Prostate gland (tissue), 2 donors: ENCODE measurements at regions not wholly inside any gene's neighbourhood (a gene's known extent, or its start where the extent isn't known, plus 50 kb on each side); places are given as distances from the start of the nearest gene placed in this dataset.
A peak's percentile ranks its signal among the peaks of the same experiment; 100 is the strongest.

Experiments used
- DNase-seq: peaks from one replicate; pipeline ENCODE4 v3.0.0-alpha.2; 2019; ENCODE audit warnings: low spot score
- H3K27ac ChIP-seq, 2 donors: fragments of 200-600 bp; sonication (generic); 2 replicates each; pipeline ENCODE4 v1.5.1; 2017 to 2019
- H3K27me3 ChIP-seq: fragments of 200-600 bp; sonication (generic); replicated peaks from 2 replicates; pipeline ENCODE4 v1.5.1; 2019; ENCODE audit not compliant: insufficient read depth
- H3K36me3 ChIP-seq, 2 donors: fragments of 200-600 bp; sonication (generic); 1 replicate in 1 of 2; 2 replicates in 1 of 2; pipeline versions ENCODE4 v1.5.1 to v1.8.1; 2017 to 2019
- H3K4me1 ChIP-seq: fragments of 200-600 bp; sonication (generic); replicated peaks from 2 replicates; pipeline ENCODE4 v1.5.1; 2019
- H3K4me3 ChIP-seq, 2 donors: fragments of 200-600 bp; sonication (generic); 2 replicates each; pipeline ENCODE4 v1.5.1; 2017 to 2019
- H3K9me3 ChIP-seq: fragments of 200-600 bp; sonication (generic); 2 replicates; pipeline ENCODE4 v1.5.1; 2017
- CTCF ChIP-seq, 4 experiments: fragments of 200-600 bp in 2 of 4; fragments of 450-650 bp in 2 of 4; sonication (generic) in 2 of 4; IDR thresholded peaks; 1 replicate in 3 of 4; 2 replicates in 1 of 4; pipeline ENCODE4 v1.5.1; 2016 to 2019; ENCODE audit warnings: antibody characterized with exemption in 4 of 4, mild to moderate bottlenecking in 2 of 4, moderate library complexity in 2 of 4
- POLR2A ChIP-seq: fragments of 450-650 bp; IDR thresholded peaks from one replicate; pipeline ENCODE4 v1.6.1; 2016; ENCODE audit warnings: antibody characterized with exemption, mild to moderate bottlenecking
- POLR2AphosphoS5 ChIP-seq: sonication (generic); formaldehyde crosslinking; IDR thresholded peaks from one replicate; pipeline ENCODE4 v1.6.1; 2017; ENCODE audit warnings: antibody characterized with exemption
- WGBS: methylation state at CpG from one replicate; pipeline ENCODE4 v1.1.5; 2018; 5-methylcytosine and 5-hydroxymethylcytosine counted together
- intact Hi-C: fragments of 100-400 bp; cut with DNase I; formaldehyde crosslinking; loops from one replicate; pipeline ENCODE4 v1.14.2; 2022

DNA sequence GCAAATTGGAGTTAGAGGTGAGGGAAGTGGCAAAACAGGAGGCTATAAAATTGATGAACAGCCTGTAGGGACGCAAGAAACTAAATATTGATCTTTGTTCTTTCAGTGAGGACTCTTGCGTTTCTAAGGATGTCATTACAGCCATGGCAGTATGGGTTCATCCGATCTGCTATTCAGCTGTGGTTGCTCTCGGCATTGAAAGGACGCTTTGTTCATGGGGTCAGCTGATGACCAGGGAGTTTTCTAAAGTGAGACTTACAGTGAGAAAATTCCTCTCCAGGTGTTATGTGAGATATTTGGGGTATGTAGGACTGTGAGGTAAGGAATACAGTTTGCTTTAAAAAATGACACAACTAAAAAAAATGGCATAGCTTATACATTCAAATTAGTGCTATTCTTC is 52.7 kb upstream of the PELI1 start:
- 54% methylated on average over 5 of the region's 5 CpGs for WGBS
- Histone ChIP-seq H3K4me3 (no peak overlapping the region), H3K9me3 (no peaks in the 10 kb centered on the region), H3K27me3 (no peaks in the 10 kb centered on the region), H3K4me1 (no peaks in the 10 kb centered on the region), H3K27ac (no peak overlapping the region), H3K36me3 (no peaks in the 10 kb centered on the region)
- TF ChIP-seq CTCF (IDR thresholded peaks at IDR 0.05) (no peak), POLR2AphosphoS5 (no peak), POLR2A (no peak)
- intact Hi-C loops: no loop called here
- no peak for DNase-seq

DNA sequence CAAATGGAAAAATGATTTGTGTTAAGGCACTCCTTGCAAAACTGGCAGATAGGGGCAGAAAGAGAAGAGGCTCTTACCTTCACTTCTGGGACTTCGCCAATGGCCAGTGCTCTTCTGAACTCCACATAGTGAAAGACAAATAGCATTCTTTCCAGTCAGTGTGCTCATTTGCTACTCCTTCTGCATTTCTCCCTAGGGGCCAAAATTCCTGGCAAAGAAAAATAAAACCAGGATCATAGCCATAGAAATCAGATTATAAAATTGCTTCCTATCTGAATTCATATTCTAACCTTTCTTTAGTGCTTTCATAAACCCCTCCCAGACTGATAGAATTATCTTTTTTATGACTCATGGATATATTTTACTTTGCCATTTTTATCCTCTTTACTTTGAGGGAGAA is 56.9 kb upstream of the PELI1 start:
- no peak overlapping the region for H3K27ac ChIP-seq
- DNase-seq: no peak
- H3K4me3 ChIP-seq: no peak overlapping the region
- no peak for TF ChIP-seq POLR2A
- no peak for TF ChIP-seq POLR2AphosphoS5
- TF ChIP-seq CTCF (IDR thresholded peaks at IDR 0.05): no peak
- H3K9me3 ChIP-seq: no peaks in the 10 kb centered on the region
- H3K36me3 ChIP-seq: no peaks in the 10 kb centered on the region
- H3K4me1 ChIP-seq: peaks cover 11% of the 10 kb centered on the region
- WGBS: 100% methylated on average over 1 of the region's 1 CpG
- no peaks in the 10 kb centered on the region for H3K27me3 ChIP-seq
- intact Hi-C loops: no loop called here

DNA sequence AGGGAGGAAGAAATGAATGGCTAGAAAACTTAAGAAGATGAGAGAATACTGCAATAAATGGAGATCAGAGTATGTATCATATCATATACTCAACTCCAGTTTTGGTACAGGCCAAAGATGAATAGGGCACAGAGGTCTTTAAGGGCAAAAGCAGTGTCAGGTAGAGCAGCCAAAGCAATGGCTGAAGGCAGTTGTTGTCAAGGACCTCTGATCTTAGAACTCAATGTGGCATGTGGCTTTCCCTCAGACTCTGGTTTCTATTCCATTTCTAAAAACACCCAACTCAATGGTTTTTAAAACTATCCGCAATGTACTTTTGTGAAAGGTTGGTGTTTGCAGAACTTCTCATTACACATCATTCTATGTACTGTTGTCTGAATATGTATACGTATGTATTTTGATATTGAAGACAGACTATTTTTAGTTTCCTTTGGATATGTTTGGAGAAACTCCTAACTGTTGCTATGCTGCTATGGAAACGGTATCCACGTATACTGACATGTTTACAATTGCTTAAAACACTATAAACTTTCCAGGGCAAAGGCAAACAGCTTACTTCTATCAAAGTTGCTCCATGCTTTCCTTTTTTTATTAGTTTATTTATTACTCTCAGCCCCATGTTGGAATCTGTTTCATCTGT is 58.1 kb upstream of the PELI1 start:
- DNase-seq: peak; percentile 39
- Histone ChIP-seq H3K36me3 (no peaks in the 10 kb centered on the region), H3K9me3 (no peaks in the 10 kb centered on the region), H3K4me3 (no peak overlapping the region), H3K4me1 (peaks cover 11% of the 10 kb centered on the region), H3K27me3 (no peaks in the 10 kb centered on the region), H3K27ac (peak overlapping the region; percentile 82 to 89)
- intact Hi-C loops: no loop called here
- whole genome bisulfite sequencing: 16% methylated on average over 4 of the region's 4 CpGs
- TF ChIP-seq POLR2A (no peak), CTCF (IDR thresholded peaks at IDR 0.05) (no peak), POLR2AphosphoS5 (peak; percentile 82)

GRCh38 chr2:64203131-64203857 is 59.1 kb upstream of the PELI1 start:
- Histone ChIP-seq H3K27ac (peak overlapping the region; percentile 82 to 89), H3K4me1 (peaks cover 11% of the 10 kb centered on the region), H3K27me3 (no peaks in the 10 kb centered on the region), H3K4me3 (no peak overlapping the region), H3K36me3 (no peaks in the 10 kb centered on the region), H3K9me3 (no peaks in the 10 kb centered on the region)
- WGBS: 23% methylated on average over 4 of the region's 4 CpGs
- TF ChIP-seq POLR2AphosphoS5 (no peak), CTCF (IDR thresholded peaks at IDR 0.05) (no peak), POLR2A (no peak)
- DNase-seq: no peak
- intact Hi-C loops: no loop called here
